ENCODE measurements at regions not wholly inside any gene's neighbourhood (a gene's known extent, or its start where the extent isn't known, plus 50 kb on each side); places are given as distances from the start of the nearest gene placed in this dataset.
"Not testable (repeated sequence)": the region's sequence is repeated elsewhere in the genome, so short reads cannot be mapped to it uniquely, and the experiment has no call there.

- H3K27ac Mint-ChIP-seq: no peak overlapping the region
Observed at GRCh38 chr1:228835911-228836310, 100.6 kb downstream of the RHOU start.

GRCh38 chr1:228836427-228836826, 101.1 kb downstream of the RHOU start:
- no peak for ATAC-seq
- H3K4me1 Mint-ChIP-seq: no peaks in the 10 kb centered on the region

More at GRCh38 chr1:228835911-228836310, 100.6 kb downstream of the RHOU start:
- Mint-ChIP-seq H3K9me3 (no peaks in the 10 kb centered on the region), H3K4me1 (peaks cover 5% of the 10 kb centered on the region), H3K36me3 (no peaks in the 10 kb centered on the region), H3K4me3 (no peak overlapping the region)
- ATAC-seq (no peak), DNase-seq (ENCODE audit: low spot score in 2 of 2) (peak in 1 of 2 donors; percentile 23)

GRCh38 chr1:228837032-228837431, 101.8 kb downstream of the RHOU start:
- Mint-ChIP-seq H3K4me3 (no peak overlapping the region), H3K27ac (no peak overlapping the region), H3K36me3 (no peaks in the 10 kb centered on the region), H3K4me1 (no peaks in the 10 kb centered on the region), H3K9me3 (no peaks in the 10 kb centered on the region)
- ATAC-seq (no peak), DNase-seq (ENCODE audit: low spot score in 2 of 2) (no peak)

More at GRCh38 chr1:228836427-228836826, 101.1 kb downstream of the RHOU start:
- Mint-ChIP-seq H3K4me3 (no peak overlapping the region), H3K9me3 (no peaks in the 10 kb centered on the region), H3K27ac (no peak overlapping the region), H3K36me3 (no peaks in the 10 kb centered on the region)
- DNase-seq (ENCODE audit: low spot score in 2 of 2): peak in 1 of 2 donors; percentile 28

GRCh38 chr1:228837817-228838716, 102.8 kb downstream of the RHOU start:
- Mint-ChIP-seq H3K36me3 (no peaks in the 10 kb centered on the region), H3K4me1 (no peaks in the 10 kb centered on the region), H3K4me3 (no peak overlapping the region), H3K9me3 (peaks cover 4% of the 10 kb centered on the region), H3K27ac (no peak overlapping the region)
- ATAC-seq (no peak), DNase-seq (ENCODE audit: low spot score in 2 of 2) (peak in 1 of 2 donors; percentile 29)

DNA sequence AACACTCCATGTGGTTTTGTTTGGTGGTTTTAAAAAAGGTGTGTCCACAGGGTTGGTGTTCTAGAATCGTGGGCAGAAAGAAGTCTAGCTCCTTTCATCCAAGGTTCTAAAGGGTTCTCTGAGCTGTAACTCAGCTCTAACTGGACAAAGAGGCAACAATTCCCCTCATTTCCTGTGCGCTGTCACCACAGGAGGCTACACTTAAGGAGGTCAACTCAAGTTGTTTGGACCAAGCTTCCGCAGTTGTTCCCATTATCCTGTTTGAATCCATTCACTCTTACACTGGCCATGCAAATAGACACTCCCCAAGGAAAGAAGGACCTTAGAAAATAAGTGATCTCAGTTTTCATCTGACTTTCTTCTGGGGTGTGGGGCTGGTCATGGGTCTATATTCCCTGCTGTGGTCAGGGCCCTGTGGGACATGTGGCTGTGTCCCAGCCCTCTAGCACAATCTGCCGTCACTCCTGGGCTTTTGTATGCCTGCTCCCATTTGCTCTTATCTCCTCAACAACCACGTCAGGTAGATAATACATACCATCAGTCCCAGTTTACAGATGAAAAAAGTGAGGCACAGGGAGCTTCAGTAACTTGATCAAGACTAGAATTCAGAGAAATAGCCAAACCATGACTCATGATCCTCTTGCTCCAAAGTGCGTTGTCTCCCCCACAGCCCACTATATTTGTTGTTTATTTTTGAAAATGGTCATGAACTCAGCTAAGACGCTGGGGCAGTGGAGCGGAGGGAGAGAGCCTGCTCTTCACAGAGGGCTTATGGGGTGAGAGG, 103.6 kb downstream of the RHOU start:
- no peaks in the 10 kb centered on the region for H3K36me3 Mint-ChIP-seq
- DNase-seq (ENCODE audit: low spot score in 2 of 2): peak in 1 of 2 donors; percentile 8

GRCh38 chr1:228839656-228840055, 104.4 kb downstream of the RHOU start:
- no peaks in the 10 kb centered on the region for H3K4me1 Mint-ChIP-seq
- no peak for DNase-seq (ENCODE audit: low spot score in 2 of 2)
- no peak overlapping the region for H3K4me3 Mint-ChIP-seq

More for the DNA sequence above, 103.6 kb downstream of the RHOU start:
- Mint-ChIP-seq H3K27ac (no peak overlapping the region), H3K9me3 (peaks cover 4% of the 10 kb centered on the region), H3K4me1 (no peaks in the 10 kb centered on the region), H3K4me3 (no peak overlapping the region)
- no peak for ATAC-seq

DNA sequence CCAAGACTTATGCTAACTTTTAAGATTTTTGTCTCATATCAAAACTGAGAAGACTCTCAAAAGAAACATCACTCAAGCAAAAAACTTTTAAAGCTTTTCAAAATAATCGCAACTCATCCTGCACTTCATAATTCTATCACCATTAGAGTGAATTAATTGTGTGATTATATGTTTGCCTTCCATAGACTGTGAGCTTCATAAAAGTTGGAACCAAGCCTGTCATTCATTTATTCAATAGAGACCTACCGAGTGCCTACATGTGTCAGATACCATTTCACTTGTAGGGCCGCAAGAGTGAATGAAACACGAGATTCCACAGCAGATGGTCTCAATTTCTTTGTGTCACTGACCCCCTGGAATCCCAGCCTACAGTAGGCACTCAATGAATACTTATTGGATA, 106.4 kb downstream of the RHOU start:
- ATAC-seq (no peak), DNase-seq (ENCODE audit: low spot score in 2 of 2) (no peak)
- no peaks in the 10 kb centered on the region for H3K36me3 Mint-ChIP-seq
- peaks cover 4% of the 10 kb centered on the region for H3K9me3 Mint-ChIP-seq
- H3K4me1 Mint-ChIP-seq: no peaks in the 10 kb centered on the region
- no peak overlapping the region for H3K27ac Mint-ChIP-seq
- H3K4me3 Mint-ChIP-seq: no peak overlapping the region

More at GRCh38 chr1:228839656-228840055, 104.4 kb downstream of the RHOU start:
- Mint-ChIP-seq H3K36me3 (no peaks in the 10 kb centered on the region), H3K27ac (no peak overlapping the region), H3K9me3 (peaks cover 4% of the 10 kb centered on the region)
- no peak for ATAC-seq

- H3K4me1 Mint-ChIP-seq: no peaks in the 10 kb centered on the region
- H3K4me3 Mint-ChIP-seq: no peak overlapping the region
- H3K27ac Mint-ChIP-seq: no peak overlapping the region
- H3K36me3 Mint-ChIP-seq: no peaks in the 10 kb centered on the region
- peaks cover 4% of the 10 kb centered on the region for H3K9me3 Mint-ChIP-seq
- peak in 1 of 2 donors; percentile 48 for DNase-seq (ENCODE audit: low spot score in 2 of 2)
- peak; percentile 91 for ATAC-seq
Observed at GRCh38 chr1:228842094-228842775, 107.0 kb downstream of the RHOU start.

- no peak for ATAC-seq
- Mint-ChIP-seq H3K36me3 (no peaks in the 10 kb centered on the region), H3K27ac (no peak overlapping the region), H3K9me3 (peaks cover 4% of the 10 kb centered on the region), H3K4me1 (no peaks in the 10 kb centered on the region), H3K4me3 (no peak overlapping the region)
- peak in 1 of 2 donors; percentile 25 for DNase-seq (ENCODE audit: low spot score in 2 of 2)
Observed at GRCh38 chr1:228845101-228845500, 109.8 kb downstream of the RHOU start.

GRCh38 chr1:228846952-228847351, 111.7 kb downstream of the RHOU start:
- no peaks in the 10 kb centered on the region for H3K36me3 Mint-ChIP-seq
- H3K9me3 Mint-ChIP-seq: peaks cover 4% of the 10 kb centered on the region
- no peaks in the 10 kb centered on the region for H3K4me1 Mint-ChIP-seq
- H3K27ac Mint-ChIP-seq: no peak overlapping the region
- DNase-seq (ENCODE audit: low spot score in 2 of 2) (peak in 1 of 2 donors; percentile 30), ATAC-seq (no peak)
- no peak overlapping the region for H3K4me3 Mint-ChIP-seq

DNA sequence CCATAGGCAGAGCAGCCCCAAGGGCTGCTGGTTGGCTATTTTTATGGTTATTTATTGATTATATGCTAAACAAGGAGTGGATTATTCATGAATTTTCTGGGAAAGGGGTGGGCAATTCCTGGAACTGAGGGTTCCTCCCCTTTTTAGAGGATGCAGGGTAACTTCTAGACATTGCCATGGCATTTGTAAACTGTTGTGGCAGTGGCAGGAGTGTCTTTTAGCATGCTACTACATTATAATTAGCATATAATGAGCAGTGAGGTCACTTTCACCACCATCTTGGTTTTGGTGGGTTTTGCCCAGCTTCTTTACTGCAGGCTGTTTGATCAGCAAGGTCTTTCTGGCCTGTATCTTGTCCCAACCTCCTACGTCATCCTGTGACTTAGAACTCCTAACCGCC, 112.2 kb downstream of the RHOU start:
- not testable (repeated sequence) for H3K4me3 Mint-ChIP-seq, H3K36me3 Mint-ChIP-seq, ATAC-seq, H3K4me1 Mint-ChIP-seq, H3K27ac Mint-ChIP-seq, H3K9me3 Mint-ChIP-seq
- DNase-seq (ENCODE audit: low spot score in 2 of 2): peak in 1 of 2 donors; percentile 28

DNA sequence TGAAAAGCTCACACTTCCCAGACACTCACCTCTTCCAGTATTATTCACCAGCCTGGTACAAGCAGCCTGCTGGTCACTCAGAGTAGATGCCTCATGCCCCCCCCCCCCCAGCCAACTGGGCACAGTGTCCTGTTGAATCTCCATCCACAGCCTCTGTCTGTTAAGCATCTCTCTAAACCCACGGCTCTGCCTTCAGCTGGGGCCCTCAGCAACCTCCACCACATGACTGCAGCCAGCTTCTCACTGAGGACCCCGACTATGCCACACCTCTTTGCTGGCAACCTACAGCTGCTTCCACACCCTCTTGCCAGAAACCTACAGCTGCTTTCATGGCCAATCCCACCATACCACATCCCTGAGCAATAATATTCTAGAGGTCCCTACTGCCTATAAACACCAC, 113.1 kb downstream of the RHOU start:
- peaks cover 7% of the 10 kb centered on the region for H3K4me1 Mint-ChIP-seq
- no peak overlapping the region for H3K4me3 Mint-ChIP-seq
- H3K36me3 Mint-ChIP-seq: no peaks in the 10 kb centered on the region
- no peak overlapping the region for H3K27ac Mint-ChIP-seq
- ATAC-seq: no peak
- peak in 1 of 2 donors; percentile 28 for DNase-seq (ENCODE audit: low spot score in 2 of 2)
- H3K9me3 Mint-ChIP-seq: no peaks in the 10 kb centered on the region

DNA sequence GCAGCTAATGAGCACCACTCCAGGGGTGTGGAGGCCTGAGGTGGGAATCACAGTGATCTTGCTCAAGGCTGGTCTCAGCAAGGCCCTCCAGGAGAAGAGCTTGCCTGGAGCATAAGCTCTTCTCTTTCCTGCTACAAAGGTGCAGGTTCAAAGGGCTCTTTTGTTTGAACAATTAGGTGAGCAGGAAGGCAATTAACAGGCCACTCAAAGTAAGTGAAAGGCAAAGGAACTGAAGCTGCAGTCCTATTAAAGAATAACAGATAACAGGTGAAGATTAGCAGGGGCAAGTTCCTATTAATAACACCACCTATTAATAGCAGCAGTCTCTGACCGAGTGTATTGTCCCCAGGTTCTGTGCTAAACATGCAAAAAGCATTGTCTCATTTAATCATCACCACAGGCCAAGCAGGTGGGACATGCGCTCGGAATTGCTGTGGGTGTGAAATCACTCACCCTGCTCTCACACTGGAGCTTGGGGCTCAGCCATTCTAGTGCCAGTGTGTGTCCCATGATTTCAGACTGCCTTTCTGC, 113.8 kb downstream of the RHOU start:
- DNase-seq (ENCODE audit: low spot score in 2 of 2) (no peak), ATAC-seq (no peak)
- H3K4me1 Mint-ChIP-seq: peaks cover 7% of the 10 kb centered on the region
- no peak overlapping the region for H3K27ac Mint-ChIP-seq
- H3K9me3 Mint-ChIP-seq: no peaks in the 10 kb centered on the region
- no peak overlapping the region for H3K4me3 Mint-ChIP-seq
- H3K36me3 Mint-ChIP-seq: no peaks in the 10 kb centered on the region

GRCh38 chr1:228850141-228851100, 115.1 kb downstream of the RHOU start:
- no peaks in the 10 kb centered on the region for H3K36me3 Mint-ChIP-seq
- no peak for ATAC-seq
- no peak overlapping the region for H3K27ac Mint-ChIP-seq
- DNase-seq (ENCODE audit: low spot score in 2 of 2): no peak
- no peak overlapping the region for H3K4me3 Mint-ChIP-seq
- no peaks in the 10 kb centered on the region for H3K9me3 Mint-ChIP-seq
- peaks cover 7% of the 10 kb centered on the region for H3K4me1 Mint-ChIP-seq

Data from stimulated activated effector memory CD8-positive, alpha-beta T cell treated with anti-CD3 and anti-CD28 coated beads, Interleukin-12 subunit alpha, Interleukin-12 subunit beta, amount 100 ng/mL, for 72 hours (primary cell).